ENCODE measurements at regions not wholly inside any gene's neighbourhood (a gene's known extent, or its start where the extent isn't known, plus 50 kb on each side); places are given as distances from the start of the nearest gene placed in this dataset.
"Not testable (repeated sequence)": the region's sequence is repeated elsewhere in the genome, so short reads cannot be mapped to it uniquely, and the experiment has no call there.

DNA sequence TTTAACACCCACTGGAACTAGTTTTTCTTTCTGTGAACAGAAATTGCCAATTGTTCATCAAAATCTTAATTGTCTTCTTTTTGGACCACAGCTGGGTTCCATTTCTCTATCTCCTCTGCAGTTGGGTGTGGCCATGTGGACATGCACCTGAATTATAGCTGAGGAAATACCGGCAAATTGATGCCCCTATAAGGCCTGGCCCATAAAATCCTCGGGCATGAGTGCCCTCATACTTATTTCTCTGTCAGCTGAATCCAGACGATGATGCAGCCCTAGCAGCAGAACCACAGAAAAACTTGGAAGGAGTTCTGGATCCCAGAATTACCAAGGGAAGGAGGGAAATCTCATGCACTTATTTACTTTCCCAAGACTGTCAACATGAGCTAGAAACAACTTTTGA is 249.0 kb downstream of the CYRIA start:
- H3K27ac ChIP-seq = no peak overlapping the region
- no peak for DNase-seq (ENCODE audit: low read depth, low spot score)

DNA sequence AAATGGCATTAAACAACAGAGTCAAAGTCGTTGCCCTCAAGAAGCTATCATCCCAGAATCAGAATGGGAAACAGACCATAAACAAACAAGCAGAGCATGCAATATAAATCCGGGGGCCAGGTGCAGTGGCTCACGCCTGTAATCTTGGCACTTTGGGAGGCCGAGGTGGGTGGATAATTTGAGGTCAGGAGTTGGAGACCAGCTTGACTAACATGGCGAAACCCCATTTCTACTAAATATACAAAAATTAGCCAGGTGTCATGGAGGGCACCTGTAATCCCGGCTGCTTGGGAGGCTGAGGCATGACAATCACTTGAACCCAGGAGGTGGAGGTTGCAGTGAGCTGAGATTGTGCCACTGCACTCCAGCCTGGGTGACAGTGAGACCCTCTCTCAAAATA is 249.8 kb downstream of the CYRIA start:
- H3K27ac ChIP-seq; DNase-seq (ENCODE audit: low read depth, low spot score): not testable (repeated sequence)

DNA sequence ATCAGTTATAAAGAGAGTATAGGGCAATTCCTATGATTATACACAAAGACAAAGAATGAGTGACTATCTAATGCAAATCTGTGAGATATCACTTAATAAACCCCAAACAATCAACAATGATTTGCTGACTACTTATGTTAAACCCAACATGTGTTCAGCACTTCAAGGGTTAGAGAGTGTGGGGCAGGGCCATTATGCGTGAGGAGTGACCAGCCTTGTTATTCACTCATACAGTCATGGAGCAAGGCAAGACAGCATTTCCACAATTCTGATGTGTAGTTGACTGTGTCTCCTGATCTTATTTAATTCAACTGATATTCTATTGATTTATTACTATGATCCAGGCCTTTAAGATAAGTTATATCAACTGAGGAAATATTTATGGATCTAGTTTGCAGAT is 251.7 kb downstream of the CYRIA start:
- H3K27ac ChIP-seq = no peak overlapping the region
- DNase-seq (ENCODE audit: low read depth, low spot score) = no peak

DNA sequence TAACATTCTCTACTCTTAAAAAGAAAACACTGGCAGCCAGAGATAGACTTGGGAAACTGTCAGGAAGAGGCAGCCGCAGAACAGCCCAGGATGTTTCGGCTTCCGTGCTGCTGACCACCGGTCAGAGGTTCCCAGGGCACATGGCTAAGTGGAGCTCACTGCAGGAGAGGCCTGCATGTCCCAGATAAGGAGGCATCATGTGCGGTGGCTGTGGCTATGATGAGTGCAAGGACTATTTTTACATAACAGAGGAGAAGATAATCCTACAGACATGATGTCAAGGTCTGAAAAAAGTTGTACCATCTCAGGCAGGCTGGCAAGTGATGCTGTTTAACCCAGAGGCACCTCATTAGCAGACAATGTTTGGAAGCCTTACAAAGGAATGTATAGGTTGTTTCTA is 252.3 kb downstream of the CYRIA start:
- H3K27ac ChIP-seq = no peak overlapping the region
- no peak for DNase-seq (ENCODE audit: low read depth, low spot score)

DNA sequence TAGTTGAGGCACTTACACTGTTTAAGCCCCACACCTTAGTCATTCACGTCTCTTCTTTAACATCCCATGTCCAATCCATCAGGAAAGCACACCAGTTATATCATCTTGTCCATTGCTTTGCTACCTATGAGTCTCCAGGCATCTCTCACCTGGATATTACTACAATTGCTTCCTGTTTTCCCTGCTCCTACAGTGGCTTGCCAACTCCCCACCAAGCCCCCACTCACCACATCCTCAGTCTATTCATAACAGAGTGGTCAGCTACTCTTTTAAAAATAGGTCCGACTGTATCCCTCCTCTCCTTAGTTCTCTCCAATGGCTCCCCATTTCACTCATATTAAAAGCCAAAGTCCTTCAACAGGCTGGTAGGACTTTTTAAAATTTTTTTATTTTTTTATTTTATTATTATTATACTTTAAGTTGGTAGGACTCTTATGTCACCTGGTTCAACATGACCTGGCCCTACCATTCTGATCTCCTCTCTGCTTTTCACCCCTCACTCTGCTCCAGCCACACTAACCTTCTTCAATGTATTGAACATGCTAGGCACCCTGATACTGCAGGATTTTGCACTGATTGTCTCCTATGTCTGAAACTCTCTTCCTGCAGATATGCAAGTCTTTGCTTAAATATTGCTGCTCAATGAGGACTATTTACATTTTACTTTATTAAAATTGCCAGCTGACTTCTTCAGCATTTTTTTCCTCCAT is 253.2 kb downstream of the CYRIA start:
- H3K27ac ChIP-seq = no peak overlapping the region
- no peak for DNase-seq (ENCODE audit: low read depth, low spot score)

DNA sequence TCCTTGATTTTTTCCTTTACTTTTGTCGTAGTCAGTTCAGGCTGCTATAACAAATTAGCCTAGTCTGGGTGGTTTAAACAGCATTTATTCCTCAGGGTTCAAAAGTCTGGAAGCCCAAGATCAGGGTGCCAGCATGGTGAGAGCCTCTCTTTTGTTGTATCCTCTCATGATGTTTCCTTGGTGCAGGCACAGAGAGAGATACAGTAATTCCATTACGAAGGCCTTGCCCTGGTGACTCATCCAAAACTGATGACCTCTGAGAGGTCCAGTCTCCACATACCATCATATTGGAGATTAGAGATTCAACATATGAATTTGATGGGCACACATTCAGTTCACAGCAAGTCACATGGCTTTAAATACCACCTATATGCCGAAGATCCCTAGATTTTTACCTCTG is 253.8 kb downstream of the CYRIA start:
- no peak overlapping the region for H3K27ac ChIP-seq

DNA sequence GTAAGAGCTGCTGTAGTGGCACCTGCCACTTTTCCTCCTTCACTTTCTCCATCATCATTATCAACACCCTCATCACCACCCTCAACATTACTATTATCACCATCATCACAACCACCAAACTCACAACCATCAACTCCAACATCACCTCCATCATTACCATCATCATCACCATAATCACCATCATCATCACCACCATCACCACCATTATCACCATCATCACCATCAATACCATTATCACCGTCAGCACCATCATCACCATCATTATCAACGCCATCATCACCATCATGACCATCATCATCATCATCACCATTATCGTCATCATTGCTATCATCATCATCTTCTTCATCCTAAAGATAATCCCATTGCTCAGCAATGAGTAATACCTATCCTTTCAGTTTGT is 255.8 kb downstream of the CYRIA start:
- no peak for DNase-seq (ENCODE audit: low read depth, low spot score)
- H3K27ac ChIP-seq = no peak overlapping the region

More for the DNA sequence above, 253.8 kb downstream of the CYRIA start:
- no peak for DNase-seq (ENCODE audit: low read depth, low spot score)

DNA sequence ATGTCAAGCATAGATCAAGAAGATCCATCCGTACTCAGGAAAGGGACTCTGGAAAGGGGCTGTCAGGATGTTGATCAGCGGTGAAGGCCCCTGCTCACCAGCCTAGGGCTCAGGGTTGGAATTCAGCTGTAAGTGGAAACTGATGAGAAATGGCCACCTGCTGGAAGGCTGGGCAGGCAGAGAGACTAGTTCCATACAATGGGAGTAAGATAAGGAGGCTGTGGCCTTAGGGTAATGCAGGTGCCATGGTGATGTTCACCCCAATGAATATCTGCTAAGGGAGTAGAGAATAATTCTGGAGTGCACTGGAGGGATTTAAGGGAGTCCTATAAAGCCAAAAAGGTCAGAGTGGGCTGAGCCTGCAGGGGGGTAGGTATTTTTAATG is 256.6 kb downstream of the CYRIA start:
- H3K27ac ChIP-seq = no peak overlapping the region
- no peak for DNase-seq (ENCODE audit: low read depth, low spot score)

DNA sequence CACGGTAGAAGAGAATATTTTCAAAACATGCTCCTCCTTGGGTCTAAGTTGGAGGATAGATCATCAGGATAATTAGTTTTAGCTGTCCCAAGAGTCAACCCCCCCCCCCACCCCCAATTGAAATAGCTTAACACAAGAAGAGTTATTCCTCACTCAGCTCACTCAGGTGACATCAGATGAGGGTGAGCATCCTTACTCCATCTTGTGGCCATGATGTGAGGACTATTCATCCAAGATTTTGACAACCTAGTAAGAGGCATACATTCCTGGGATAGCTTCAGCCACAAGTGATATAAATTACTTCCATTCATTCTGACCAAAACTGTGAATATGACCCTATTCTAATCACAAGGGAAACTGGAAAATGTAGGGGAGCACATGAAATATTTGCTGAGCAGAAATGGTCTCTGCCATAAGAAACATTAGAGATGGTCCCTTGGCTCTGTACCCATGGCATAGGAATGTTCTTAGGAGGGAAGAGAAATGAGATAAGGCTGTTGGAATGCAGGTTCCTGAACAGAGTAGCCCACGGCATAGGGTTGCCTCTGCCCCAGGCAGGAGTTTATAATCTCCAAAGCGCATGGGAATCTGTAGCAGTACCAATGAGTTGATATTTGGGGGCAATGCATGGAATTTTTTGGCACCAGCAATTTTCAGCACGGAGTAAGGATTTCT is 257.2 kb downstream of the CYRIA start:
- DNase-seq (ENCODE audit: low read depth, low spot score) = no peak
- no peak overlapping the region for H3K27ac ChIP-seq

DNA sequence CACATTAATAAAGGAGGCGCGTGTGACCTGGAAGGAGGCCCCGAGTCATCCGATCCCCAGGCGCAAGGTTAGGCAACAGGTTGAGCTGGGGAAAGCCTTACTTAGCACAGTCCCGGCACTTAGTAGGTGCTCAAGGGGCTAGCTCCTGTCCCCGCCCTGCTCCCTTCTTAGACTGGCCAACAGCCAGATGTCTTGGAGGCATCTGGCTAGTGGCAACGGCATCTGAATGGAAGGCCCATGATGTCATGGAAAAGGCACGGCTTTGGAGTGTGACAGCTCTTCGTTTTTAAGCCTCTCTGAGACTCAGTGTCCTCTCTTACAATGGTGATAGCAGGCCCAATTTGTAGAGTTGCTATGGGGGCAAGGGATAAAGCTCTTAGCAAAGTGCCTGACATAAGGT is 258.3 kb downstream of the CYRIA start:
- H3K27ac ChIP-seq = no peak overlapping the region
- no peak for DNase-seq (ENCODE audit: low read depth, low spot score)

DNA sequence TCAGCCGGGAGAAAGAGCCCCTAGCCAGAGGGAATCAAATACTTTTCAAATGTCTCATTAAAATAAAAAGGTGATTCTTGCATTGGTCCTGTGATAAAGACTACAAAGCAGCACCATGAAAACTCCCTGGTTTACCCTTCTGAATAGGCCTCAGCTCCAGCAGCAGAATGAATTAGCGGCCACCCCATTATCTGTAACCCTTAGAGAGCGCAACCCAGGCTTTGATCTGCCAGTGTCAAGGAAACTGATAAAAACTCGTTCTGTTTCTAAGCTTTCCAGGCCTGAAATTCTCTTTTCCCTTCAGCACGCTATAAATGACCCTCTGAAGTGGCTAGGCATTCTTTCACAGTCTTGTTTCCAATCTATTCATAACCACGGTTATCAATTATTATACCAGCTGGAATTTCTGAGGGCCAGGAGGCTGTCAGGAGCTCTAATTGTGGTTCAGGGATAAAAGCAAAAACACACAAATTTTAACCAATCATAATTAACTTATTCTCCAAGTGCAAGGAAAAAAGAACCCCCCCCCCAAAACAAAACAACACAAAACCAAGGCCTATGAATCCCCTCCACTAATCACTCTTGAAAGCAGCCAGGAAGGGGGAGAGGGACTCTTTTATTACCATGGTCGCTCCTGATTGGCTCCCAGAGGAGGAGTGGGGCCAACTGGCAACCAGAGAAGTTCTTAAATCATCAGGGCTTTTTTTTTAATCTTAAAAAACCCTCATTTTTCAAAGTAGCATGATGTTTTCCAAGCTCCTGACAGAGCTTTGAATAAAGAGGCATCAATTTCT is 258.9 kb downstream of the CYRIA start:
- H3K27ac ChIP-seq = no peak overlapping the region
- no peak for DNase-seq (ENCODE audit: low read depth, low spot score)

DNA sequence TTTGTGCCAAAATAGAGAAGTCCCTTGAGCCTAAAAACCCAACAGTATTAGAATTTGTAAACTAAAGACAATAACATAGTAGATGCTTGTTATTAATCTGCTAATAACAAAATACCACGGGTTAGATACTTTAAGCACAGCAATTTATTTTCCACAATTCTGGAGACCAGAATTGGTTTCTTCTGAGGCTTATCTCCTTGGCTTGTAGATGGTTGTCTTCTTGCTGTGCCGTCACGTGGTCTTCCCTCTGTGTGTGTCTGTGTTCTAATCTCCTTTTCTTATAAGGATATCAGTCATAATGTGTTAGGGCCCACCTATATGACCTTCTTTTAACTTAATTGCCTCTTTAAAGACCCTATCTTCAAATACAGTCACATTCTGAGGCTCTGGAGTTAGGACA is 260.1 kb downstream of the CYRIA start:
- no peak overlapping the region for H3K27ac ChIP-seq
- no peak for DNase-seq (ENCODE audit: low read depth, low spot score)

DNA sequence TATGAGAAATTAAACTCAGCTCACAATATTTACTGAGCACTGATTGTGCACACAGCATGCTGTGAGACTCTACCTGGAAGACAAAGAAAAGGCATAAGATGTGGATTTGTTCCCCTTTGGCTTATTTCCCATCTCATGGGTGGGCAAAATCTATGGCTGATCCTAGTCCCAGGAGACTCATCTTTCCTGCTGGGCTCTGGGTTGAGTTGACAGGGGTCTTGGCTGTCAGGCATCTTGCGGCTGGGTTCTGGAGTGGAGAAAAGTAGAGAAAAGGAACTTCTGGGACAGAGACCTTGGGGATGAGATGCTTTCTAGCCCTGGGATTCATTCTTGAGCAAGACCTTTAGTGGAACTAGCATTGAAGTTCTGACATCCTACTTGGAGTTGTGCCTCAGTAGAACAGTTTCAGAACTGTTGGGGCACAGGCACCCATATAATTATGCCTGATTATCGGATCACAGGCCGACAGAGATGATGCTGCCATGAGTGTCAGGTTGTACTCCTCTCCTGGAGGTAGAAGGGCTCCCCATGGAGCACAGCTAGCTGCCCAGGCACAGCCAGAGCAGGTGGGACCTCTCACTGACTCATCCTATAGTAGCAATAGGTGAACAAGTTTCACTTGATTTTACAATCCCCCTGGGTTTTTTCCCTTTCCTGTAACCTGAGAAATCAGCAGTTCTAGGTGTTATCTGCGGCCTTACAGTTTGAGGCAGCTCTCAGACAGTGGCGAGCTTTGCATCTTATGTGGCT is 260.9 kb downstream of the CYRIA start:
- H3K27ac ChIP-seq = no peak overlapping the region
- DNase-seq (ENCODE audit: low read depth, low spot score) = no peak

DNA sequence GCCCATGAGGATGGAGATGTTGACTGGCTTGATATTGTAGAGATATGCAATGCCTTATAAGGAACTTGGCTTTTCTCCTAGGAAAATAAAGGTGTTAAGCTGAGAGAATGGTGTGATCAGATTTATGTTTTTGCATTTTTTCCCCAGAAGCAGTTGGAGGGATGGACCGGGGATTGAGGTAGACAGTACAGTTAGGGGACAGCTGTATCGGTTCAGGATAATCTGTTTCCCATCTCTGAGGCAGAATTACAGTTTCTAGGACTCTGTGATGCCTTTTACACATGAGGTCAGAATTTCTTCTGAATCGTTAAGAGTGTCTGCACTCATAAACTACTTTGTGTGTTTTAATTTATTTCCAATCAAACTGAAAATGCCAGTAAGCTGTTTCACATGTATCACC is 261.5 kb downstream of the CYRIA start:
- no peak overlapping the region for H3K27ac ChIP-seq
- no peak for DNase-seq (ENCODE audit: low read depth, low spot score)

DNA sequence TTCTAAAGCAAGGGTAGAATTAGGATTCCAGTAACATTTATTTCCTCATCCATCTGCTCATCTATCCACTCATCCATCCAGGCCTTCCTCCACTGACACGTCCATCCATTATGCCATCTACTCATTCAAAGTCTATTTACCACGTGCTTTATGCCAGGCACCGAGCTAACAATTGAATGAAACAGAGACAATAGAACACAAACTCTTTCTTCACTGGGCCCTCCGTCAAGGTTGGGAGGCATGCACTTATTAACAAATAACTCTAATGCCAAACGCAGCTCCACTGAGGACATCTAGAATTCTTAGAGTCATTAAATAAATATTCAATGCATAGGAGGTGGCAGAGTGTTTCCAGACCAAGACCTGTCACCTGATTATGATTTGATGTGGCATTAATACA is 262.7 kb downstream of the CYRIA start:
- DNase-seq (ENCODE audit: low read depth, low spot score) = no peak
- H3K27ac ChIP-seq = no peak overlapping the region

DNA sequence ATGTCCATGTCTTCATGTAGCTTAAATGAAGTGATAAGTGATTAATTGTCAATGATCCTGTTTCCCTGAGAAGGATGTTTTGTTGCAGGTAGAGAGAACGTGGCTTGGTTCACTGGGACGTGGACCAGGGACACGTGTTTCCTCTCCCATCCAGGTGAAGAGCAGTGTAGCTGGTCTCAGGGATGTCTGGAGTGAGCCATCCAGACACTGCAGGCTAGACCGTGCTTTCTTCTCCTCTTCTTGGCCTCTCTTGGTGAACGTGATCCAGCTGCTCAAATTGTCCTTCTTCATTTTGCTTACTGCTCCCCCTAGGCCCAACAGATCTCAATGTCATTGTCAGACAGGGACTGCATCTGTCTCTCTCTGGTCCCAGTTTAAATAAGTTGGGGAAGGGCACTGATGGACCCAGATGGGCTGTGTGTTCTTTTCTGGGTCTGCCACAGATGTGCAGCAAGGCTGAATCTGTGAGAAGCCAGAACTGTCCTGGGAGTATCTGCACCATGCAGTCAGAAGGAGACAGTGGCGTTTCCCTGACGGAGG is 263.8 kb downstream of the CYRIA start:
- no peak overlapping the region for H3K27ac ChIP-seq

DNA sequence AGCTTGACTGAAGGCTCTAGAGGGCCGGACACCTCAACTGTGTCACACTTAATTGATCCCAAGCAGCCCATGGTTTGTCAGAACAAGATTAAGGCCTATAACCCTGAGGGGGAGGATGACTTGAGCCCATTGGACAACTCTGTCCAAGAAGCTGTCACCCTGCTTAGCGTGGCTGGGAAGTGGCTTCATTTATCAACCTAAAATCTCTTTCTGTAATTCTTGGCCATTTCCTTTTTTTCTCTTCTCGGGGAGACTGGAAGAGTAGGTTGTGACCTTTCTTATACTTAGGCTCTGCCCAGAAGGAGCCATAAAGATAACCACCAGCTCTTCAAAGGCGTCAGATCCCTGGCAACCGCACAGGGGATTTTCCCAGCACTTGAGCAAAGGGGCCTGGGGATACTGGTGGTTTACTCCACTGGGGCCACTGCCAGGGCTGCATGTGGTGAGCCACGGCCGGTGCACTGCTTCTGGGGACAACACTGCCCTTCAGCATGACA is 265.5 kb downstream of the CYRIA start:
- H3K27ac ChIP-seq = no peak overlapping the region
- DNase-seq (ENCODE audit: low read depth, low spot score) = no peak

More for the DNA sequence above, 263.8 kb downstream of the CYRIA start:
- no peak for DNase-seq (ENCODE audit: low read depth, low spot score)

DNA sequence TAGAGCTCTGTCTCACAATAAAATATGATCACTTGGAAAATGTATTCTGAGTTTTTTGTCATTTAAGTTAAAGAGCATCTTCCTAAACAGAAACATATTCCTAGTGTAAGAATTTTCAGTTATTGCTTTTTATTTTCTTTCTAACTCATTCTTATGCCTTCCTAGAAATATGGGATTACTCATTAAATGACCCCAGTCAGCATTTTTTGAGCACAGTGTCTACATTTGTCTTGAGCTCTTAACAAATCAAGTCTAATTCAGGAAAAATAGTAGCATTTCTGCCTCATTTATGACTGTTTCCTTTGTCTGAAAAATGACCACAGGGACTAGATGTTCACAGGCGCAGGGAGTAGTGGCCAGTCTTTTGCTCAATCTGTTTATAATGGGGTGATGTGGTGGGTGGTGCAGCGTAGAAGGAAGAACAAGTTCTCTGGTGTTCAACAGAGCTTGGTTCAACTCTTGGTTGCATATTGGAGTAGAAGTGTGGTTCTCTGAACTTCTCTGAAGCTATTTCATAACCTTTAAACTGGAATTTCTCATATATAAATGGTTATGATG is 267.1 kb downstream of the CYRIA start:
- no peak overlapping the region for H3K27ac ChIP-seq
- no peak for DNase-seq (ENCODE audit: low read depth, low spot score)

DNA sequence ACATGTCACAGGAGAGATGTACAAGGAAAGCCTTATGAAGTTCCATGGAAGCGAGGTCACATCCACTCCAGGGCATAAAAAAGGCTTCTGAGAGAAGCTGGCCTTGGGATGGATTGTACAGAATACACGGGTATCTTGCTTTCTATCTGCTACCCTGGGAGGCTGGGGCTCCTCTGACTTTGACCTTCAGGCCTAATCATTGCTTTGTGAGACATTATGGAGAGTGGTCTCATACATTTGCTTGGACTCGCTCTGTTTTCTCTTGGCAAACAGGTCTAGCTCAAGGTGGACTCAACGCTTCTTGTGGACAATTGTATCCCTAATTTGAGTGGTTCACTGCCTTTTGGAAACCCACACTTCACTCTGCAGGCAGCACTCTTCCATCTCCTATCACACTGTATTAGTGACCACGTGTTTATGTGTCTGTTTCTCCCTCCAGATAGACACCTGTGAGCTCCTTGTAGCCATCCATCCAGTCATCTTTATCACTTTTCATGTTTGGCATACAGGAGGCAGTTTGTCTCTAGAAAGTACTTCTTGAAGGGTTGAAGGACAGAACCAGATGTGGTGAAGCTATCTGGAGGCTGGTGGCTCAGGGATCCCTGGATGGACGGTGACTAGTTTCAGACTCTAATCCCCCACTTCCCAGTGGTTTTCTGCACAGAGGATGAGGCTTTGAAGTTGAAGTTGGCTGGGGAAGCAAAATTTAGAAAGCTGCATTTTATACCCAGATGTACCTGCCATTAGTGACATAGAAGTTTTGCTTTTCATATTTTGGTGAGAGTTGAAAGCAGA is 267.8 kb downstream of the CYRIA start:
- H3K27ac ChIP-seq = no peak overlapping the region
- DNase-seq (ENCODE audit: low read depth, low spot score) = no peak
